HG02973 (cell line): ENCODE measurements at regions not wholly inside any gene's neighbourhood (a gene's known extent, or its start where the extent isn't known, plus 50 kb on each side); places are given as distances from the start of the nearest gene placed in this dataset.

Source experiments
- ATAC-seq: cut with Tn5 transposase; IDR thresholded peaks from one replicate; pipeline ENCODE4 v1.9.1; 2021; ENCODE audit warnings: moderate library complexity; ENCODE audit not compliant: unreplicated experiment

- no peak for ATAC-seq
Observed at GRCh38 chr19:28290963-28291657, 921.8 kb downstream of the UQCRFS1 start.

- ATAC-seq: no peak
Observed at GRCh38 chr19:28289295-28290063, 923.5 kb downstream of the UQCRFS1 start.

GRCh38 chr19:28288572-28289264, 924.2 kb downstream of the UQCRFS1 start:
- ATAC-seq: no peak

- no peak for ATAC-seq
Observed at GRCh38 chr19:28285917-28286316, 927.0 kb downstream of the UQCRFS1 start.

- no peak for ATAC-seq
Observed at GRCh38 chr19:28285078-28285477, 927.9 kb downstream of the UQCRFS1 start.

GRCh38 chr19:28284389-28284788, 928.6 kb downstream of the UQCRFS1 start:
- ATAC-seq: no peak

- no peak for ATAC-seq
Observed at GRCh38 chr19:28283592-28283991, 929.4 kb downstream of the UQCRFS1 start.

GRCh38 chr19:28281676-28282075, 931.3 kb downstream of the UQCRFS1 start:
- no peak for ATAC-seq

GRCh38 chr19:28264556-28264955, 948.4 kb downstream of the UQCRFS1 start:
- no peak for ATAC-seq

- ATAC-seq: no peak
Observed at GRCh38 chr19:28258829-28259228, 954.1 kb downstream of the UQCRFS1 start.

- ATAC-seq: no peak
Observed at GRCh38 chr19:28257396-28257795, 955.6 kb downstream of the UQCRFS1 start.

- no peak for ATAC-seq
Observed at GRCh38 chr19:28247243-28247642, 965.7 kb downstream of the UQCRFS1 start.

GRCh38 chr19:28245937-28246336, 967.0 kb downstream of the UQCRFS1 start:
- ATAC-seq: no peak

GRCh38 chr19:28244966-28245365, 968.0 kb downstream of the UQCRFS1 start:
- ATAC-seq: no peak

GRCh38 chr19:28242317-28242927, 970.5 kb downstream of the UQCRFS1 start:
- ATAC-seq: no peak

GRCh38 chr19:28239270-28239669, 973.7 kb downstream of the UQCRFS1 start:
- no peak for ATAC-seq

GRCh38 chr19:28238270-28238820, 974.6 kb downstream of the UQCRFS1 start:
- ATAC-seq: no peak

GRCh38 chr19:28235606-28236125, 977.3 kb downstream of the UQCRFS1 start:
- ATAC-seq: no peak

- no peak for ATAC-seq
Observed at GRCh38 chr19:28234637-28235036, 978.3 kb downstream of the UQCRFS1 start.

GRCh38 chr19:28228854-28229253, 984.1 kb downstream of the UQCRFS1 start:
- no peak for ATAC-seq

GRCh38 chr19:28224441-28224840, 988.5 kb downstream of the UQCRFS1 start:
- no peak for ATAC-seq
